HepG2 (cell line): ENCODE measurements at regions not wholly inside any gene's neighbourhood (a gene's known extent, or its start where the extent isn't known, plus 50 kb on each side); places are given as distances from the start of the nearest gene placed in this dataset.

Source experiments
- ATAC-seq: fragments of 200-7000 bp; cut with Tn5 transposase; 3 replicates; pipeline ENCODE4 v1.9.1; 2020; ENCODE audit warnings: mild to moderate bottlenecking, moderate library complexity
- BruUV-seq: library from RNA; stranded (reverse); fragments of 400-500 nt; replicated peaks from 2 replicates; lab custom pipeline; 2021; lab: Mats Ljungman, UMichigan
- CTCF ChIA-PET: fragments of 300-600 bp; formaldehyde crosslinking; extraction: SDS; loops from one replicate; lab custom pipeline; 2021; ENCODE audit warnings: low total read pairs, inconsistent platforms, low intra/inter-chr PET ratio; lab: Yijun Ruan, JAX
- POLR2A ChIA-PET: fragments of 350-600 bp; sonication (Branson Sonifier 250); formaldehyde crosslinking; loops from one replicate; lab custom pipeline; 2020; ENCODE audit warnings: antibody characterized with exemption, inconsistent platforms; lab: Yijun Ruan, JAX
- DNase-seq: peaks from one replicate; pipeline ENCODE4 v3.0.0-alpha.2; 2015; ENCODE audit warnings: low spot score
- FAIRE-seq: peaks from 3 replicates; lab custom pipeline; 2011; peaks lifted over from hg19 to GRCh38; lab: Jason Lieb, UNC
- H2AFZ ChIP-seq: one replicate; pipeline ENCODE4 v1.6.1; 2011; ENCODE audit warnings: low read length, inconsistent platforms
- H3K27ac ChIP-seq: fragments of 300-600 bp; 3 replicates; pipeline ENCODE4 v1.8.0; 2011; ENCODE audit warnings: mixed run types, mild to moderate bottlenecking, mixed read lengths, low read length, inconsistent platforms; ENCODE audit not compliant: insufficient read depth; ENCODE audit errors: extremely low read length
- H3K27me3 ChIP-seq, 2 experiments: fragments of 200-600 bp in 1 of 2; 2 replicates in 1 of 2; 3 replicates in 1 of 2; pipeline versions ENCODE4 v1.6.0 to v1.8.0; 2011; ENCODE audit warnings: low read length in 2 of 2, mild to moderate bottlenecking in 2 of 2, moderate library complexity in 2 of 2, inconsistent platforms in 1 of 2; ENCODE audit not compliant: insufficient read depth in 2 of 2, control insufficient read depth in 1 of 2
- H3K36me3 ChIP-seq, 2 experiments: fragments of 200-600 bp in 1 of 2; replicated peaks in 1 of 2; 2 replicates in 1 of 2; 3 replicates in 1 of 2; pipeline versions ENCODE4 v1.5.1 to v1.8.0; 2011; ENCODE audit warnings: low read length in 2 of 2, inconsistent platforms in 1 of 2; ENCODE audit not compliant: insufficient read depth in 2 of 2, control insufficient read depth in 1 of 2
- H3K4me1 ChIP-seq: 2 replicates; pipeline ENCODE4 v1.5.1; 2012; ENCODE audit warnings: low read length, inconsistent platforms; ENCODE audit not compliant: insufficient read depth
- H3K4me2 ChIP-seq: 2 replicates; pipeline ENCODE4 v1.6.0; 2011; ENCODE audit warnings: low read depth, low read length, inconsistent platforms
- H3K4me3 ChIP-seq, 3 experiments: fragments of 200-600 bp in 1 of 3; sonication (generic), shearing (Covaris generic) in 1 of 3; replicated peaks in 1 of 3; 2 replicates each; pipeline ENCODE4 v1.5.1; 2011 to 2016; ENCODE audit warnings: low read length in 3 of 3, inconsistent platforms in 2 of 3, low read depth in 2 of 3, mild to moderate bottlenecking in 2 of 3, control low read depth in 1 of 3, mixed read lengths in 1 of 3; ENCODE audit not compliant: insufficient read depth in 1 of 3
- H3K79me2 ChIP-seq: one replicate; pipeline ENCODE4 v1.6.1; 2011; ENCODE audit warnings: low read length, inconsistent platforms; ENCODE audit not compliant: insufficient read depth
- H3K9ac ChIP-seq: 2 replicates; pipeline ENCODE4 v1.6.0; 2011; ENCODE audit warnings: mild to moderate bottlenecking, low read depth, low read length, inconsistent platforms; ENCODE audit not compliant: insufficient read depth
- H3K9me3 ChIP-seq: 2 replicates; pipeline ENCODE4 v1.5.1; 2012; ENCODE audit warnings: mild to moderate bottlenecking, low read length
- H4K20me1 ChIP-seq: 2 replicates; pipeline ENCODE4 v1.6.0; 2011; ENCODE audit warnings: inconsistent platforms, mild to moderate bottlenecking, low read length, moderate library complexity; ENCODE audit not compliant: insufficient read depth
- BRCA1 ChIP-seq: sonication (generic); formaldehyde crosslinking; IDR thresholded peaks from 2 replicates; pipeline ENCODE4 v1.4.0; 2020; ENCODE audit warnings: missing genetic modification reagents
- ELK4 ChIP-seq: sonication (generic); formaldehyde crosslinking; IDR thresholded peaks from 2 replicates; pipeline ENCODE4 v1.9.0; 2021; ENCODE audit warnings: missing genetic modification reagents, borderline replicate concordance
- HOXA9 ChIP-seq: sonication (generic); formaldehyde crosslinking; IDR thresholded peaks from 2 replicates; pipeline ENCODE4 v1.8.1; 2022; ENCODE audit warnings: missing genetic modification reagents, mild to moderate bottlenecking, moderate library complexity, borderline replicate concordance
- MIER3 ChIP-seq: IDR thresholded peaks from 2 replicates; pipeline ENCODE4 v1.6.1; 2016; ENCODE audit warnings: missing compliant biosample characterization, borderline replicate concordance
- PCBP1 ChIP-seq: fragments of 200-400 bp; formaldehyde crosslinking; IDR thresholded peaks from 2 replicates; pipeline ENCODE4 v1.6.1; 2017; ENCODE audit warnings: mild to moderate bottlenecking, low read depth, low read length, borderline replicate concordance
- SKI ChIP-seq: fragments of 450-650 bp; IDR thresholded peaks from one replicate; pipeline ENCODE4 v1.6.1; 2018; ENCODE audit warnings: mild to moderate bottlenecking; ENCODE audit not compliant: partially characterized antibody
- ZBTB14 ChIP-seq: sonication (generic); formaldehyde crosslinking; IDR thresholded peaks from 2 replicates; pipeline ENCODE4 v1.4.0; 2020; ENCODE audit warnings: missing genetic modification reagents
- ZBTB33 ChIP-seq: sonication (generic); formaldehyde crosslinking; IDR thresholded peaks from 2 replicates; pipeline ENCODE4 v1.4.0; 2020; ENCODE audit warnings: missing genetic modification reagents
- ZFY ChIP-seq: sonication (generic); formaldehyde crosslinking; IDR thresholded peaks from 2 replicates; pipeline ENCODE4 v1.4.0; 2020; ENCODE audit warnings: missing genetic modification reagents
- ZKSCAN8 ChIP-seq: IDR thresholded peaks from 2 replicates; pipeline ENCODE4 v1.6.1; 2016; ENCODE audit warnings: borderline replicate concordance, missing genetic modification reagents, missing compliant biosample characterization
- ZNF781 ChIP-seq: sonication (generic); formaldehyde crosslinking; IDR thresholded peaks from 2 replicates; pipeline ENCODE4 v1.5.1; 2020; ENCODE audit warnings: borderline replicate concordance, mild to moderate bottlenecking, missing genetic modification reagents; ENCODE audit errors: not compliant biosample characterization
- ZUFSP ChIP-seq: sonication (generic); formaldehyde crosslinking; IDR thresholded peaks from 2 replicates; pipeline ENCODE4 v1.9.0; 2021; ENCODE audit warnings: missing genetic modification reagents, mild to moderate bottlenecking, borderline replicate concordance
- WGBS: methylation state at CpG from one replicate; pipeline ENCODE4 v1.1.6; 2017; ENCODE audit warnings: low lambda C conversion rate; 5-methylcytosine and 5-hydroxymethylcytosine counted together
- in situ Hi-C: cut with HindIII; loops from 2 replicates; pipeline ENCODE4 v1.10.0; 2017; ENCODE audit warnings: low pct_unique_long_range_greater_than_20kb; ENCODE audit not compliant: extremely low pct_ligation_motif_present
- intact Hi-C: fragments of 100-400 bp; cut with micrococcal nuclease; formaldehyde crosslinking; loops from one replicate; pipeline ENCODE4 v1.10.0; 2022; ENCODE audit not compliant: unreplicated experiment
- TF ChIP-seq, protein P1 (sequence below): sonication (generic); formaldehyde crosslinking; IDR thresholded peaks from 2 replicates; pipeline ENCODE4 v1.8.0; 2022; ENCODE audit warnings: missing genetic modification reagents, mild to moderate bottlenecking, borderline replicate concordance
- TF ChIP-seq, protein P2 (sequence below), 2 experiments: sonication (generic) in 1 of 2; formaldehyde crosslinking in 1 of 2; IDR thresholded peaks; 2 replicates each; pipeline versions ENCODE4 v1.4.0 to v1.6.1; 2018 to 2020; ENCODE audit warnings: missing genetic modification reagents in 2 of 2, borderline replicate concordance in 1 of 2, low read depth in 1 of 2, mild to moderate bottlenecking in 1 of 2, missing biosample characterization in 1 of 2

DNA sequence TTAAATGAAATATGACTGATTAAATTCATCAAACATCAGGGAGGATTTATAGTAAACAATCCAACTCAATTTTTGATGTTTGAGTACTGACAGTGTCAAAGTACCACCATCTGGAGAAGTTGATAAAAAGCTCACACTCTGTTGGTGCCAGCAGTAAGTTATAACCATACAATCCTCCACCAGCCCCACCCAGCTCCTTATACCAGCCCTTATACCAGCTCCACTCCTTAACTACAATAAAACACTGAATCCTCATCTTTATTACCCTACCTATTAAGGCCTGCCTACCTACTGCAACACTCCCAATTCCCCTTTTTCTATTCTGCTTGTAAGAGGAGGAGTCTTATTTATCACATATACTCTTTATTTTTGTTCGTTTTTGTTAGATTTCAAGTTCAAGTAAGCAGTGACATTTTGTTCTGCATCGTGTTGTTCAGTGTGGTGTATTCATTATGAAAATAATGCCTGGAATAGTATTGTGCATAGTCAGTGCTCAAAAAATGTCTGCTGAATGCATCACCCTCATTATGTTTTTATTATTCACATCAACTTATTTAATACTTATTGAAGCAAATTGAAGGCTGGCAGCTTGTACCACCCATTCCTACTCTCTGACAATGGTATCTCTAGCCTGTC lies 954.7 kb upstream of the ADGRB3 start:
- 0% methylated on average over 2 of the region's 2 CpGs for WGBS
- no TSS peak for BruUV-seq
- H2AFZ ChIP-seq, result no peak overlapping the region

More for the DNA sequence above, 954.7 kb upstream of the ADGRB3 start:
- in situ Hi-C loops, result no loop called here
- TF ChIP-seq ZBTB14, result no peak
- TF ChIP-seq ZNF781, result no peak
- TF ChIP-seq ELK4, result no peak
- no peak for TF ChIP-seq ZKSCAN8 (CRISPR knock-in tag)
- TF ChIP-seq, protein P1, sequence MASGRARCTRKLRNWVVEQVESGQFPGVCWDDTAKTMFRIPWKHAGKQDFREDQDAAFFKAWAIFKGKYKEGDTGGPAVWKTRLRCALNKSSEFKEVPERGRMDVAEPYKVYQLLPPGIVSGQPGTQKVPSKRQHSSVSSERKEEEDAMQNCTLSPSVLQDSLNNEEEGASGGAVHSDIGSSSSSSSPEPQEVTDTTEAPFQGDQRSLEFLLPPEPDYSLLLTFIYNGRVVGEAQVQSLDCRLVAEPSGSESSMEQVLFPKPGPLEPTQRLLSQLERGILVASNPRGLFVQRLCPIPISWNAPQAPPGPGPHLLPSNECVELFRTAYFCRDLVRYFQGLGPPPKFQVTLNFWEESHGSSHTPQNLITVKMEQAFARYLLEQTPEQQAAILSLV, result no peak
- TF ChIP-seq ZFY (CRISPR knock-in tag), result no peak
- no peak for TF ChIP-seq ZUFSP (CRISPR knock-in tag)
- TF ChIP-seq HOXA9 (CRISPR knock-in tag), result no peak
- TF ChIP-seq BRCA1 (CRISPR knock-in tag), result no peak
- no peak for TF ChIP-seq ZBTB33 (CRISPR knock-in tag)
- no peak for TF ChIP-seq PCBP1
- no peak for TF ChIP-seq MIER3
- no peak for TF ChIP-seq SKI
- TF ChIP-seq, protein P2, sequence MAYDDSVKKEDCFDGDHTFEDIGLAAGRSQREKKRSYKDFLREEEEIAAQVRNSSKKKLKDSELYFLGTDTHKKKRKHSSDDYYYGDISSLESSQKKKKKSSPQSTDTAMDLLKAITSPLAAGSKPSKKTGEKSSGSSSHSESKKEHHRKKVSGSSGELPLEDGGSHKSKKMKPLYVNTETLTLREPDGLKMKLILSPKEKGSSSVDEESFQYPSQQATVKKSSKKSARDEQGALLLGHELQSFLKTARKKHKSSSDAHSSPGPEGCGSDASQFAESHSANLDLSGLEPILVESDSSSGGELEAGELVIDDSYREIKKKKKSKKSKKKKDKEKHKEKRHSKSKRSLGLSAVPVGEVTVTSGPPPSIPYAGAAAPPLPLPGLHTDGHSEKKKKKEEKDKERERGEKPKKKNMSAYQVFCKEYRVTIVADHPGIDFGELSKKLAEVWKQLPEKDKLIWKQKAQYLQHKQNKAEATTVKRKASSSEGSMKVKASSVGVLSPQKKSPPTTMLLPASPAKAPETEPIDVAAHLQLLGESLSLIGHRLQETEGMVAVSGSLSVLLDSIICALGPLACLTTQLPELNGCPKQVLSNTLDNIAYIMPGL (CRISPR knock-in tag; IDR thresholded peaks at IDR 0.05; ENCODE audit: borderline replicate concordance in 1 of 2, low read depth in 1 of 2), result no peak
- TF ChIP-seq, all 625 proteins: peak for 0
- CTCF ChIA-PET, result no interaction called here
- intact Hi-C loops, result no loop called here
- Histone ChIP-seq H3K27me3 (no peaks in the 10 kb centered on the region), H3K9me3 (no peaks in the 10 kb centered on the region), H3K4me1 (no peaks in the 10 kb centered on the region), H4K20me1 (no peaks in the 10 kb centered on the region), H3K79me2 (no peaks in the 10 kb centered on the region), H3K9ac (no peak overlapping the region), H3K36me3 (no peaks in the 10 kb centered on the region), H3K4me3 (no peak overlapping the region), H3K27ac (no peak overlapping the region), H3K4me2 (no peak overlapping the region)
- ATAC-seq, result no peak
- FAIRE-seq, result no peak
- no peak for DNase-seq
- POLR2A ChIA-PET, result no interaction called here
